ENCODE measurements at regions not wholly inside any gene's neighbourhood (a gene's known extent, or its start where the extent isn't known, plus 50 kb on each side); places are given as distances from the start of the nearest gene placed in this dataset.

DNA sequence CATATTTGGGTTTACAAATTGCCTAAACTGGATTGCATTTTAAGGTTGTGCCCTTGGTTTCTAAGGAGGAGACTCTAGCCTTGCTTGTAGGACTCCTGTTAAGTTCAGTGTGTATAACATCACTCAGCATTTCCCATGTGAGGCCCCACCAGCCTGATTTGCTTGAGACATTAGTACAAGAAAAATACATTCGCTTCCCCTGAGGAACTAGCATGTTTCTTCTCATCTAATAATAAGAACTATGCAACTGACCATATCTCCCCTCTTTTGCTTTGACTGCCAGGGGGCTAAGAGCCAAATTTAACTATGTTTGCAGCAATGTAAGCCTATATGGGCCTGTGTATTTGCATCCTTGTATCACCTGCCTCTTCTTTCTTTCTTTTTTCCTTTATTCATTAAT, 737.9 kb downstream of the INHBA start:
- Histone ChIP-seq H3K9ac (replicated peaks in 1 of 4; ENCODE audit: extremely low read depth in 1 of 4, low read depth in 3 of 4, low read length in 3 of 4) (no peak overlapping the region), H3K27ac (ENCODE audit: low read depth, low read length) (no peak overlapping the region), H4K20me1 (replicated peaks in 1 of 2; ENCODE audit: control insufficient read depth in 1 of 2, insufficient read depth in 2 of 2, low read length in 2 of 2) (no peaks in the 10 kb centered on the region), H4K5ac (ENCODE audit: insufficient read length, low read depth, low read length) (no peak overlapping the region), H4K8ac (ENCODE audit: extremely low read depth, insufficient read depth, low read length) (no peak overlapping the region), H2AK5ac (ENCODE audit: low read depth, low read length) (no peak overlapping the region), H2BK5ac (ENCODE audit: low read depth, low read length) (no peak overlapping the region), H3K56ac (replicated peaks; ENCODE audit: insufficient read length, low read depth, low read length) (no peak overlapping the region), H3K27me3 (replicated peaks in 1 of 4; ENCODE audit: control insufficient read depth in 3 of 4, extremely low read depth in 1 of 4, insufficient read depth in 3 of 4, low read length in 3 of 4) (no peaks in the 10 kb centered on the region), H2BK15ac (ENCODE audit: low read length) (no peak overlapping the region), H2AFZ (ENCODE audit: low read length) (no peak overlapping the region), H4K91ac (replicated peaks; ENCODE audit: insufficient read length, low read length) (no peak overlapping the region), H2BK20ac (ENCODE audit: low read length) (no peak overlapping the region), H3K36me3 (ENCODE audit: control insufficient read depth in 2 of 4, insufficient read depth in 4 of 4, low read length in 3 of 4) (no peaks in the 10 kb centered on the region), H3K23me2 (ENCODE audit: low read depth, low read length) (no peaks in the 10 kb centered on the region), H3K4me2 (ENCODE audit: insufficient read depth in 1 of 2, low read depth in 2 of 2, low read length in 2 of 2) (no peak overlapping the region), H3K9me3 (ENCODE audit: insufficient read depth in 2 of 2, low read depth in 1 of 2, low read length in 1 of 2) (0 out of 4 replicates have a peak, but pooled peaks cover 0 to 4% of the 10 kb centered on the region in 2 experiments), H3K79me2 (ENCODE audit: control insufficient read depth in 1 of 2, insufficient read depth in 2 of 2, low read length in 2 of 2) (no peaks in the 10 kb centered on the region), H3K79me1 (ENCODE audit: low read depth, low read length) (no peaks in the 10 kb centered on the region), H2BK120ac (replicated peaks; ENCODE audit: low read depth, low read length) (no peak overlapping the region), H3K18ac (ENCODE audit: extremely low read depth, low read length) (no peak overlapping the region), H3K14ac (ENCODE audit: insufficient read length) (no peak overlapping the region), H3K4me1 (replicated peaks in 1 of 4; ENCODE audit: control insufficient read depth in 3 of 4, insufficient read depth in 4 of 4, low read length in 3 of 4) (no peaks in the 10 kb centered on the region), H3K23ac (ENCODE audit: insufficient read length) (no peak overlapping the region), H3K4ac (replicated peaks; ENCODE audit: insufficient read length, low read depth, low read length) (no peak overlapping the region), H3K4me3 (ENCODE audit: extremely low read depth in 1 of 4, insufficient read depth in 2 of 4, low read depth in 3 of 4, low read length in 4 of 4) (no peak overlapping the region), H2BK12ac (ENCODE audit: low read depth, low read length) (no peak overlapping the region)
- POLR2A ChIA-PET (ENCODE audit: partially characterized antibody): no interaction called here
- CTCF ChIA-PET (ENCODE audit: partially characterized antibody): no interaction called here
- WGBS, 2 experiments (ENCODE audit: extremely low coverage in 1 of 2, insufficient coverage in 1 of 2, insufficient read length in 1 of 2, insufficient replicate concordance in 2 of 2, low coverage in 1 of 2, low lambda C conversion rate in 2 of 2, missing lambda C conversion rate in 1 of 2): 84% methylated on average over 1 of the region's 1 CpG; no CpG with 5 or more reads in 1 of the 2 experiments
- DNase-seq (ENCODE audit: low read depth in 1 of 2, low spot score in 2 of 2) (no peak), FAIRE-seq (no peak)
- TF ChIP-seq, protein P1, sequence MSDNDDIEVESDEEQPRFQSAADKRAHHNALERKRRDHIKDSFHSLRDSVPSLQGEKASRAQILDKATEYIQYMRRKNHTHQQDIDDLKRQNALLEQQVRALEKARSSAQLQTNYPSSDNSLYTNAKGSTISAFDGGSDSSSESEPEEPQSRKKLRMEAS (IDR thresholded peaks at IDR 0.05): no peak
- TF ChIP-seq CEBPB (IDR thresholded peaks at IDR 0.05; ENCODE audit: low read depth, low read length) (no peak), HDAC2 (IDR thresholded peaks at IDR 0.05; ENCODE audit: borderline replicate concordance in 1 of 2, low read depth in 2 of 2, low read length in 2 of 2) (no peak)
